HG02970 (cell line): ENCODE measurements at regions not wholly inside any gene's neighbourhood (a gene's known extent, or its start where the extent isn't known, plus 50 kb on each side); places are given as distances from the start of the nearest gene placed in this dataset.

Experiments used
- ATAC-seq: cut with Tn5 transposase; IDR thresholded peaks from one replicate; pipeline ENCODE4 v1.9.1; 2021; ENCODE audit warnings: mild to moderate bottlenecking, moderate library complexity, moderate number of reproducible peaks; ENCODE audit not compliant: unreplicated experiment, low FRiP score

GRCh38 chr14:61940666-61941420 is 178.6 kb downstream of the SNAPC1 start:
- ATAC-seq: no peak

GRCh38 chr14:61941421-61942150 is 179.4 kb downstream of the SNAPC1 start:
- ATAC-seq: no peak

- ATAC-seq: no peak
Measured at GRCh38 chr14:61948376-61948775, 186.2 kb downstream of the SNAPC1 start.

GRCh38 chr14:61950340-61950739 is 188.1 kb downstream of the SNAPC1 start:
- ATAC-seq: no peak

GRCh38 chr14:61953602-61954001 is 191.4 kb downstream of the SNAPC1 start:
- ATAC-seq: no peak

- no peak for ATAC-seq
Measured at GRCh38 chr14:61954306-61954705, 192.1 kb downstream of the SNAPC1 start.

- ATAC-seq: no peak
Measured at GRCh38 chr14:61956517-61956916, 194.3 kb downstream of the SNAPC1 start.

GRCh38 chr14:61959348-61959747 is 197.1 kb downstream of the SNAPC1 start:
- ATAC-seq: no peak

- ATAC-seq: no peak
Measured at GRCh38 chr14:61961369-61961768, 199.1 kb downstream of the SNAPC1 start.

GRCh38 chr14:61963926-61964325 is 201.7 kb downstream of the SNAPC1 start:
- ATAC-seq: no peak

- no peak for ATAC-seq
Measured at GRCh38 chr14:61965030-61965745, 203.0 kb downstream of the SNAPC1 start.

- ATAC-seq: no peak
Measured at GRCh38 chr14:61968207-61968606, 206.0 kb downstream of the SNAPC1 start.

- no peak for ATAC-seq
Measured at GRCh38 chr14:61972711-61973110, 210.5 kb downstream of the SNAPC1 start.

GRCh38 chr14:61973981-61974380 is 211.8 kb downstream of the SNAPC1 start:
- ATAC-seq: no peak

- ATAC-seq: no peak
Measured at GRCh38 chr14:61977217-61977616, 215.0 kb downstream of the SNAPC1 start.

- no peak for ATAC-seq
Measured at GRCh38 chr14:61988240-61988639, 226.0 kb downstream of the SNAPC1 start.

- ATAC-seq: no peak
Measured at GRCh38 chr14:61992139-61992538, 229.9 kb downstream of the SNAPC1 start.

- ATAC-seq: no peak
Measured at GRCh38 chr14:61992926-61993325, 230.7 kb downstream of the SNAPC1 start.

- ATAC-seq: no peak
Measured at GRCh38 chr14:61994589-61994988, 232.4 kb downstream of the SNAPC1 start.

GRCh38 chr14:61996753-61997152 is 234.5 kb downstream of the SNAPC1 start:
- ATAC-seq: no peak

- no peak for ATAC-seq
Measured at GRCh38 chr14:61997161-61997560, 234.9 kb downstream of the SNAPC1 start.
